Breast epithelium (tissue), 3 donors: ENCODE measurements at regions not wholly inside any gene's neighbourhood (a gene's known extent, or its start where the extent isn't known, plus 50 kb on each side); places are given as distances from the start of the nearest gene placed in this dataset.

Source experiments
- POLR2A ChIP-seq: fragments of 450-650 bp; IDR thresholded peaks from one replicate; pipeline ENCODE4 v1.6.1; 2016; ENCODE audit warnings: antibody characterized with exemption, mild to moderate bottlenecking, moderate library complexity
- POLR2AphosphoS5 ChIP-seq, 3 donors: sonication (generic); formaldehyde crosslinking; IDR thresholded peaks; one replicate each; pipeline ENCODE4 v1.6.1; 2017; ENCODE audit warnings: antibody characterized with exemption in 3 of 3
- TF ChIP-seq, protein P1 (sequence below), 3 donors: fragments of 450-650 bp; IDR thresholded peaks; one replicate each; pipeline ENCODE4 v1.5.1; 2016 to 2017; ENCODE audit warnings: antibody characterized with exemption in 3 of 3, mild to moderate bottlenecking in 3 of 3, moderate library complexity in 3 of 3

DNA sequence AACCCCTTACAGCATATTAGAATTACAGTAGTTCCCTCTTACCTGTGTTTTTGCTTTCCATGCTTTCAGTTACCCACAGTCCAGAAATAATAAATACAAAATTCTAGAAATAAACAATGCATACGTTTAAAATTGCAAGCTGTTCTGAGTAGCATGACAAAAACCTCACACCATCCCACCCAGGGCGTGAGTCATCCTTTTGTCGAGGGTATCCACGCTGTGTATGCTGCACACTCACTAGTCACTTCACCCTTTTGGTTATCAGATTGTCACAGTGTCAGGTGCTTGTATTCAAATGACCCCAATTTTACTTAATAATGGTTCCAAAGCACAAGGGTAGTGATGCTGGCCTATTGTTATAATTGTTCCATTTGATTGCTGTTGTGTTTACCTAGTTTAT lies 72.5 kb upstream of the P3H2 start:
- TF ChIP-seq POLR2A = no peak
- TF ChIP-seq, protein P1, sequence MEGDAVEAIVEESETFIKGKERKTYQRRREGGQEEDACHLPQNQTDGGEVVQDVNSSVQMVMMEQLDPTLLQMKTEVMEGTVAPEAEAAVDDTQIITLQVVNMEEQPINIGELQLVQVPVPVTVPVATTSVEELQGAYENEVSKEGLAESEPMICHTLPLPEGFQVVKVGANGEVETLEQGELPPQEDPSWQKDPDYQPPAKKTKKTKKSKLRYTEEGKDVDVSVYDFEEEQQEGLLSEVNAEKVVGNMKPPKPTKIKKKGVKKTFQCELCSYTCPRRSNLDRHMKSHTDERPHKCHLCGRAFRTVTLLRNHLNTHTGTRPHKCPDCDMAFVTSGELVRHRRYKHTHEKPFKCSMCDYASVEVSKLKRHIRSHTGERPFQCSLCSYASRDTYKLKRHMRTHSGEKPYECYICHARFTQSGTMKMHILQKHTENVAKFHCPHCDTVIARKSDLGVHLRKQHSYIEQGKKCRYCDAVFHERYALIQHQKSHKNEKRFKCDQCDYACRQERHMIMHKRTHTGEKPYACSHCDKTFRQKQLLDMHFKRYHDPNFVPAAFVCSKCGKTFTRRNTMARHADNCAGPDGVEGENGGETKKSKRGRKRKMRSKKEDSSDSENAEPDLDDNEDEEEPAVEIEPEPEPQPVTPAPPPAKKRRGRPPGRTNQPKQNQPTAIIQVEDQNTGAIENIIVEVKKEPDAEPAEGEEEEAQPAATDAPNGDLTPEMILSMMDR (IDR thresholded peaks at IDR 0.05) = no peak
- TF ChIP-seq POLR2AphosphoS5 (IDR thresholded peaks at IDR 0.05) = no peak
